ENCODE measurements at regions not wholly inside any gene's neighbourhood (a gene's known extent, or its start where the extent isn't known, plus 50 kb on each side); places are given as distances from the start of the nearest gene placed in this dataset.
"Not testable (repeated sequence)": the region's sequence is repeated elsewhere in the genome, so short reads cannot be mapped to it uniquely, and the experiment has no call there.

GRCh38 chr4:53844551-53844950 is 219.9 kb downstream of the CHIC2 start:
- 88 to 90% methylated on average over 2 of the region's 2 CpGs for WGBS, 2 donors
- TF ChIP-seq CTCF (IDR thresholded peaks at IDR 0.05), result no peak
- ATAC-seq, result no peak
- H3K36me3 ChIP-seq, result no peaks in the 10 kb centered on the region
- H3K27me3 ChIP-seq, result peaks cover 0 to 4% (median 0%) of the 10 kb centered on the region in 7 donors
- no peak overlapping the region for H3K27ac ChIP-seq
- intact Hi-C loops (cut with DNase I), result no loop called here
- DNase-seq, result no peak
- H3K4me3 ChIP-seq, result no peak overlapping the region
- H3K4me1 ChIP-seq, result no peaks in the 10 kb centered on the region
- no peaks in the 10 kb centered on the region for H3K9me3 ChIP-seq

GRCh38 chr4:53844133-53844532 is 220.3 kb downstream of the CHIC2 start:
- TF ChIP-seq CTCF (IDR thresholded peaks at IDR 0.05), result no peak
- peaks cover 0 to 4% (median 0%) of the 10 kb centered on the region in 7 donors for H3K27me3 ChIP-seq
- no peaks in the 10 kb centered on the region for H3K9me3 ChIP-seq
- H3K4me1 ChIP-seq, result no peaks in the 10 kb centered on the region
- 58 to 72% methylated on average over 3 of the region's 3 CpGs for WGBS, 2 donors
- intact Hi-C loops (cut with DNase I), result no loop called here
- DNase-seq (no peak), ATAC-seq (no peak)
- no peak overlapping the region for H3K27ac ChIP-seq
- H3K4me3 ChIP-seq, result no peak overlapping the region
- H3K36me3 ChIP-seq, result no peaks in the 10 kb centered on the region

GRCh38 chr4:53841711-53842110 is 222.7 kb downstream of the CHIC2 start:
- no peak for DNase-seq
- 91 to 94% methylated on average over 5 of the region's 5 CpGs for WGBS, 2 donors
- TF ChIP-seq CTCF (IDR thresholded peaks at IDR 0.05), result no peak

GRCh38 chr4:53840643-53841042 is 223.8 kb downstream of the CHIC2 start:
- Histone ChIP-seq H3K9me3 (peaks cover 0 to 14% (median 5%) of the 10 kb centered on the region in 11 donors), H3K4me3 (no peak overlapping the region), H3K36me3 (no peaks in the 10 kb centered on the region), H3K4me1 (no peaks in the 10 kb centered on the region), H3K27ac (no peak overlapping the region), H3K27me3 (peaks cover 0 to 4% (median 0%) of the 10 kb centered on the region in 7 donors)
- DNase-seq, result no peak
- intact Hi-C loops (cut with DNase I), result no loop called here
- TF ChIP-seq CTCF (IDR thresholded peaks at IDR 0.05), result no peak
- no peak for ATAC-seq
- WGBS, 2 donors, result 39 to 48% methylated on average over 2 of the region's 2 CpGs

More at GRCh38 chr4:53841711-53842110, 222.7 kb downstream of the CHIC2 start:
- Histone ChIP-seq H3K4me3 (no peak overlapping the region), H3K27ac (no peak overlapping the region), H3K9me3 (peaks cover 0 to 14% (median 5%) of the 10 kb centered on the region in 11 donors), H3K36me3 (no peaks in the 10 kb centered on the region), H3K4me1 (no peaks in the 10 kb centered on the region), H3K27me3 (peaks cover 0 to 4% (median 0%) of the 10 kb centered on the region in 7 donors)
- intact Hi-C loops (cut with DNase I), result no loop called here
- ATAC-seq, result no peak

GRCh38 chr4:53833302-53834003 is 231.0 kb downstream of the CHIC2 start:
- intact Hi-C loops (cut with DNase I); DNase-seq; H3K4me1 ChIP-seq; H3K4me3 ChIP-seq; ATAC-seq; H3K27ac ChIP-seq; H3K36me3 ChIP-seq; H3K27me3 ChIP-seq: not testable (repeated sequence)
- peaks cover 0 to 39% (median 8%) of the 10 kb centered on the region in 11 donors for H3K9me3 ChIP-seq
- WGBS, 2 donors, result 79 to 85% methylated on average over 7 of the region's 7 CpGs
